AG20443 (cell line): ENCODE measurements at regions not wholly inside any gene's neighbourhood (a gene's known extent, or its start where the extent isn't known, plus 50 kb on each side); places are given as distances from the start of the nearest gene placed in this dataset.

ENCODE experiments used
- DNase-seq: peaks from one replicate; pipeline ENCODE4 v3.0.0; 2012; ENCODE audit warnings: low spot score, mixed read lengths

DNA sequence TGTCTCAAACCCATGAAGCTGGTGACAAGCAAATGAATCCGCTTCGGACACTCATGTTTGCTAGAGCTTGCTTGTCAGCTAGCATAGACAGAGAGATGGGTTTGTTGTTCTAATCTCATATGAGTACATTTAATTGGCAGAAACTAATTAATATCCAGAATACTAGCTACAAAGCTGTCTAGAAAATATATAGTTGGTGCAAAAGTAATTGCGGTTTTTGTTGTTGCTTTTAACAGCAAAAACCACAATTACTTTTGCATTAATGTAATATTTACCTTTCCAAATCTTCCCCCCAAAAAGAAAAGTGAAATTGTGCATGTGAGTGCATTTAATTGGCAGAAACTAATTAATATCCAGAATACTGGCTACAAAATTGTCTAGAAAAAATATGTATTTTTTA is 1115.2 kb downstream of the TDRD15 start:
- no peak for DNase-seq

DNA sequence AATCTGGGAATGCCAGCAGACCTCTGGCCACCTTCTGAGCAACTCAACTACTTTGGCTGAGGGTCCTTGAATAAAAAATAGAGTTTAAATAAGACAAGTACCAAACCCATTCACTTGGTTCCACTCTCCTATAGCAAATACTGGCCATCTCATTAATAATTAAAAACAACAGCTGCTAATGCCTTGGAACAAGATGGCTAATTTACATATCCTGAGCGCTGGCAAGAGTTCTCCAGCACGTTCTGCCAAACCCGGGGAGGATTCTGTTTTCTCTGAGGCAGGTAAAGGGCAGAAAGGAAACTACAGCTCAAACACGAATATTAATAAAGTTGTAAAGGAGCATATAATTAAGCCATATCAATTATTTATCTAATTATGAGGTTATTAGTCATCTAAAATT is 1123.7 kb downstream of the TDRD15 start:
- DNase-seq, result no peak

DNA sequence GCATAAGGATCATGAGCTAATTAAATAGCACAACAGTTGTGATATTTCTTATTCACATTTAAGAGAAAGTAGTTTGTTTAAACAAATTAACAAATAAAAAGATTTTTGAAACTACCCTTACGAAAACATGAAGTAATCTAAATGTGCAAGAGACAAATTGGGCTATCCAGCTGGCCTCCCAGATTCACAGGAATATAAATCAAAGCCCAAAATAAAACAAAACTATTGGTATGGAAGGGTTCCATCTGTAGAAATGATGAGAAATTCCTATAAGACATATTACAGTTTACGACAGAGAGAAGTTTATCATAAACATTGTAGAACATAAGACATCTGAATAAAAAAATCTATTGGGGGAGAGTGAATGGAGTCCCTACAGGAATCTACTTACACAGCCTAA is 1125.1 kb downstream of the TDRD15 start:
- DNase-seq, result no peak

DNA sequence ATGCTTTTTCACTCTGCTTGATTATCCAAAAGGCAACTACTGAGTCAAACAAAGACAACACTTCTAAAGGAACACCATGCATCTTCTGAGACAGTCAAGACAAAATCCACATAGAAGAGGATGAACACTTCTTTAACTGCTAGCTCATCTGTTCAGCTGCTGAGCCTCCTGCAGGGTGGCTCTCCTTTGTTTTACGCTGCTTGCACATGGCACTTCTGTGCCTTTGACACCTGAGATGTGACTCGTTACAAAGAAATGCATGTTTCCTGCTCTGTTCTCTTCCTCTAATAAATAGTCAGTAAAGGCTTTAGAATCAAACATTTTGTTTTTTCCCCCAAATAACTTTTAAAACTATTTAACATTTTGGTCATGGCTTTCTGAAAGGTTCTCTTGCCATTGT is 1129.4 kb downstream of the TDRD15 start:
- no peak for DNase-seq

DNA sequence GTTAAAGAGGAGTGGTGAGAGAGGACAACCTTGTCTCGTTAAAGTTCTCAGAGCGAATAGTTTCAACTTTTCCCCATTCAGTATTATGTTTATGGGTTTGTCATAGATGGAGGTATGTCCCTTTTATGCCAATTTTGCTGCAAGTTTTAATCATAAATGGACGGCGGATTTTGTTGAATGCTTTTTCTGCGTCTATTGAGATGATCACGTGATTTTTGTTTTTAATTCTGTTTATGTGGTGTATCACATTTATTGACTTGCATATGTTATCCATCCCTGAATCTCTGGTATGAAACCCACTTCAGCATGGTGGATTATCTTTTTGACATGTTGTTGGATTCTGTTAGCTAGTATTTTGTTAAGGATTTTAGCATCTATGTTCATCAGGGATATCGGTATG is 1123.8 kb upstream of the KLHL29 start:
- DNase-seq, result no peak

DNA sequence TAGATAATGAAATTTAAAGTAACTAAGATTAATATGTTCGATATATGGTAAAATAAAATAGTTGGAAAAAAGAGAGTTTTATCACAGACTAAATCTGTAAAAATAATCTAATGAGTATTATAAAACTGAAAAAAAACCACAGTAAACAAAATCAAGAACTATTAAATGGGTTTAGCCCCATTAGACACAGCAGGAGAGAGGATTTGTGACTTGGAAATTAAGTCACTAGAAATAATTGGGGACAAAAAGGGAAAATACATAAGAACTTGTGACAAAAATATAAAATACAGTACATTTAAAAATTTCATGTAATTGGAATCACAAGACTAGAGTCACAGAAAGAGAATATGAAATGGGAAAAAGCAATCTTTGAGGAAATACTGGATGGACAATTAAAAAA is 1114.6 kb upstream of the KLHL29 start:
- DNase-seq, result no peak

DNA sequence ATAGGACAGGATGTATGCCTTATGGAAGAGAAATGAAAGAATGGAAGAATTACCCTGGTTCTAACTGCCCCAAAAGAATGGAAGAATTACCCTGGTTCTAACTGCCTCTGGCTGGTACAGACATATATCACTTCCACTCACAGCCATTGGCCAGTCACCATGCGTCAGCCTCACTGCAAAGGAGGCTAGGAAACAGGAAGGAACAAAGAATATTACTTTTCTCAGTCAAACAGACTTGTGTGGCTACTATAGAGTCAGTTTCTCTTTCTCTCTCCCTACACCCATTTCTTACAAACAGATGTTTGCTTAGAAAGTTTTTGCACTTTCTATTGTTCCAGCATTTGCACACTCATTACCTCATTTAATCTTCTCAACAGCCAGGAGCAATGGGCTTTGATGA is 1111.1 kb upstream of the KLHL29 start:
- DNase-seq, result no peak

DNA sequence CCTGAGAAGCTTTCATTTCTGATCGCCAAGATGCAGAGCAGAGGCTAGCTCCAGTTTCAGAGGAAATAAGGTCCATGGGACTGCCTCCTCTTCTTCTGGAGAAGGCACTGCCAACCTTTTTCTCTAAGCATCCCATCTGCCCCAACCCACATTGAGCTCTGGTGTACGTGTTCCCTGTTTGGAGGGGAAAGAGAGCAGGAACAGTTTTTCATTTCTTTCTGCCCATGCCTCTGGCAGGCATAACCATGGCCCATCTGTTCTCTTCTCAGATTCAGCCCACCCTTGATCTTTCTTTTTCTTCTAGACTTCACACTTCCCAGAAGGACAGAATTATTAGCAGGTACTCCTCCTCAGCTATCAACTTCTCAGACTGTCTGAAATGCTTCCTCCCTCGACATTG is 1110.3 kb upstream of the KLHL29 start:
- no peak for DNase-seq

DNA sequence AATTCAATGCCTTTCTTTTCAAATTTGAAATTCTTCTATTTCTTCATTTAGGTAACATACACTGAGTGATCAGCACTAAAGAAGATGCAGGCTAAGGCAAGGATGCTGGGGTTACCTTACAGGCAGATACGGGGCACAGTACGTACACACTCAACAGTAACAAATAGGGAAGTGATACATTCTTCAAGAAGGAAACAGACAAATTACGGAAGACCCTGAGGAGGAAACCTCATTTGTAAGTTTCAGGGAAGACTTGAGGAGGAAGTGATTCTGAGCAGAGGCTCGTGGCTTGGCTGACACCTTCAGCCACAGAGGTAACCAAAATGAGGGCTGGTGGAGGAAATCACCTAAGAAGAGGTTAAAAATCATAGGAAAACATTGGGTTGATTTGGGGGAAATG is 1108.3 kb upstream of the KLHL29 start:
- no peak for DNase-seq

DNA sequence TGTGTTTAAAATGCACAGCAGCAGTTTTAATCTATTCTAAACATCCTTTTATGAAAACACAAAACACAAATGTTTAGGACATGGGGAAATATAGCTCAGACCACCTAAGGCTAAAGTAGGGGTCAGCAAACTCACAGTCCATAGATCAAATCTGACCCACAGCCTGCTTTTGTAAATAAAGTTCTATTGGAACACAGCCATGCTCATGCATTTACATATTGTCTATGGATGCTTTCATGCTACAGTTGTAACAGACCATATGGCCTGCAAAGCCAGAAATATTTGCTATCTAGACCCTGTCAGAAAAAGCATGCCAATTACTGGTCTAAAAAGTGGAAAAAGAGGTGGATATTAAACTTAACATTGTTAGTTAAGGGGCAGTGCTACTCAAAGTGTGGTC is 1105.4 kb upstream of the KLHL29 start:
- DNase-seq, result no peak

DNA sequence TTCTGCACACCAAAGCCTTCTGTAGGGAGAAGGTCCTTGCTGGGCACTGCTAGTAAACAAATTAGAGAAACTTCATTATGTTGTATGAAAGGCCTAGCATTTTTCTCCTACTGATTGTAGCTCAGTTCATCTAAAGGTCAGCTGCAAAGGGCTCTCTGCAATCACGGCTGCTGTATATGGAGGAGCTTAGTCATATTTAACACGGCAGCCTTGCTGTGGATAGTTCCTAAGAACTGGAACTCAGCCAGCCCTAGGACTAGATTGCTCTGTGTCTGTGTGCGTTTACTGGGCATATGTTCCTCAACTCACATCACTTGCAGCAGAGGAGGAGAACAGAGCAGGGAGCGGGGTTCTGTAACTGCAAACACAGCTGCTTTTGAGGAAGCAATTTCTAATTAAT is 1103.9 kb upstream of the KLHL29 start:
- DNase-seq, result no peak

DNA sequence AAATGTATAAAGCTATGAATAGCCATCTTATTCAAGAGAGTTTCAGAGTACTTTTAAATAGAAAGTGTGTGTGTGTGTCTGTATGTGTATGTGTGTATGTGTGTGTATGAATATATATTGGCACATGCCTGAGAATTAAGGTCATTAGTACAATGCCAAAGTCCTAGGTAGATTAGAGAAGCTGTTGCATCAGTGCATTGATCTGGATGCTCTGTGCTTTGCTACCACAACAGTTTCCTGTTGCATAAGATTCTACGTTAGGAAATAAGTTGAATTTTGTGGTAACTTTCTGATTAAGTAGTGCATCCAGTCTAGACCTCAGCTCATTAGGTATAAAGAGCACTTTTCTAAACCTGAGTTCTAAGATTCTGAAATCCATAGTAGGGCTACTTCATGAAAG is 1102.8 kb upstream of the KLHL29 start:
- no peak for DNase-seq

DNA sequence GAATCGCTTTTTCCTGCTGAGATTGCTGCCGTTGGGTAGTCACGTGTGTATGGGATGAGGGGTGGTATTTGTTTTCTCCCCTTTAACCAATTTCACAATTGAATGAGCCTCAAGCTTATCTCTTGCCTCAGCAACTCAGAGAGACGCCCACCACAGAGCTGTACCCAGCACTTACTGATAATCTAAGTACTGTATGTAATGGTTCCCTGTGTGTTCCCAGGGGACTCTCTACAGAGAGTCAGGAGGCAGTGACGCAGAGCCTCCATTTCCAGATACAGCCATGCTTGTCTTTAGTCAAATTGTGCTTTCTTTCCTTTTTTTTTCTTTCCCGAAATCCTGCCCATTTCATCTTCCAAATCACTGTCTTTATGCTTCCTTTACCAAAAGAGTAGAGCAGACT is 1102.1 kb upstream of the KLHL29 start:
- no peak for DNase-seq

DNA sequence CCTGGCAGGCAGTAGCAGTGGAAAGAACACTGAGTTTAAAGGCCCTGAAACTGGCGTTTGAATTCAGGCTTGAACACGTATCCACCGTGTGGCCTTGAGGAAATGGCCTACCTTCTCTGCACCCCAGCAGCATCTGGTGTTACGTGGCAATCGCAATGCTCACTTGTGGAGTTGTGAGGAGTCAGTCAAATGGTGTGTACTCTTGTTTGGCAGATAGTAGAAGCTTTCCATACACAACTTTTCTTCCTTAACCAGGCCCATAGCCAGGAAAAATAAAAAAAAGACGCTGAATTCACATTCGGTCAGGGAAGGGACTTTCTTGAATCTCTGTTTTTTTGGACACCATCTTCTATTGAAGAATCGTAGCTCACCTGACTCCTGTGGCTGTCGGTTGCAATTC is 1101.5 kb upstream of the KLHL29 start:
- DNase-seq, result no peak

DNA sequence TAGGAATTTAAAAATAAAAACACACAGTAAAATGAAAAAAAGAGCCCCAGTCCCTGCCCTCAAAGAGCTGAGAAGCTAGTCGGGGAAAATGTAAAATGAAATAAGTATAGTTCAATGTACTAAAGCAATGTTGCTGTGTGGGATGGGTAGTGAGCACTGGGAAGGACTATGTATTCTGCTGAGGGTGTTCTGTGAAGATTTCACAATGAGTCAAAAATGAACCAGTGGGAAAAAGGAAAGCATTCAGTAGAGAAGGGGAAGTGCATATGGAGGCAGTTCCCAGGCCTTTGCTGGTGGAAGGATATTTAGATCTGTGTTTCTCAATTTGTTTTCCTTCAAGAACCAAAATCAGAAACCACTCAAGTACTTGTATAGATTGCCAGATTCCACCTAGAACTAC is 1094.7 kb upstream of the KLHL29 start:
- no peak for DNase-seq

DNA sequence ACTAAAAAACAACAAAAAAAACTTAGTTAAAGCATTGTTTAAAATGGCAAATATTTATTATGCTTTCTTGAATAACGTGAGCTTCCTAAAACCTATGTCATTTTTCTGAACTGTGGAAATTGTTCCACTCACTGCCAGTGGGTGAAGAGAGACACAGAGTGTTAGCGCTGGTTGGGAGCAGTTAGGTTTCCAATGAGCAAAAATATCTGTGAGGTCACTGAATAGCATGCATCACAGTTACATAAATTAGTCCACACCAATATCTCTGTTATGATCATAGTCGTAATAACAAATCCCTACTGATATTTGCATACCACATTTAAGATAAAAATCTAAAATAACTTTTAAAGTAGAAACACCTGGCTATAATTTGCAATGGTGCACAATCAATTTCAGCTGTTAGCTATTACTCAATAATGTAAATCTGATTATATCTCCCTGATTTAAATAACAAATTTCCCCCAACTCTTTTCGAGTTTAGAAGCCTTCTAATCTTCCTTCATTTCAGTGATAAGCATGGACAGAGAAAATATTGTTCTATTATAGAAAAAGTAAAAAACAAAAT is 1094.0 kb upstream of the KLHL29 start:
- DNase-seq, result no peak

DNA sequence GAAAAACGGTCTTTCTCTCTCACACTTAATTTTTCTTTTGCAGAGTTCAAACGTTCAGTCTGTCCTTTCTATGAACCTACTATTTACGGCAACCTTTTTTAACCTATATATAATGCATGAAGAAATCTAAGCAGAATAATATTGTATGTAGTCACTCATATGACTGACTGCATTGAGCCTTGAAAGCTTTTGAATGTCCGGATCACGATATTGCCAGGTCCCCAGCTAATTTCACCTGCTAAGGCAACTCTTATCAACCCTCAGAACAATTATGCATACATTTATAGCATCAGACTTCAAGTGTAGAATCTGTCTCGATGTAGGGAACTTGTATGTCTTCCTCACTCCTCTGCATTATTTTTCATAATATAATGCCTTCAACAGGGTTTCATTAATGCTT is 1083.8 kb upstream of the KLHL29 start:
- DNase-seq, result no peak

DNA sequence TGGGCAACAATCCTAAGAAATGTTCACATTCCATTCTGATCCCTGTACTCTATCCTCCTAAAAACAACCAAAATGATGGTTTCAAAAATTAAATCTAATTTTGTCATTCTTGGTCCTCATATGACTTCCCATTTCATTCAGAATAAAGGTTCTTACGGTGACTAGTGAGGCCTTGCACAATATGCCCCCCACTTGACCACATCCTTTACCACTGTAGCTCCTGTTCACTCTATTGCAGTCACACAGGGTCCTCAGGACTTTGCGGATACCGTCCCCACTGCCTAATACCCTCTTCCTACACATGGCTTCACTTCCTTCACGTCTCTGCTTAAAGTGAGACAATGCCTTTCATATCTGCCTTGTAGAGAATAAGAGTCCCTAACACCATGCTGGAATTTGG is 1058.7 kb upstream of the KLHL29 start:
- no peak for DNase-seq

DNA sequence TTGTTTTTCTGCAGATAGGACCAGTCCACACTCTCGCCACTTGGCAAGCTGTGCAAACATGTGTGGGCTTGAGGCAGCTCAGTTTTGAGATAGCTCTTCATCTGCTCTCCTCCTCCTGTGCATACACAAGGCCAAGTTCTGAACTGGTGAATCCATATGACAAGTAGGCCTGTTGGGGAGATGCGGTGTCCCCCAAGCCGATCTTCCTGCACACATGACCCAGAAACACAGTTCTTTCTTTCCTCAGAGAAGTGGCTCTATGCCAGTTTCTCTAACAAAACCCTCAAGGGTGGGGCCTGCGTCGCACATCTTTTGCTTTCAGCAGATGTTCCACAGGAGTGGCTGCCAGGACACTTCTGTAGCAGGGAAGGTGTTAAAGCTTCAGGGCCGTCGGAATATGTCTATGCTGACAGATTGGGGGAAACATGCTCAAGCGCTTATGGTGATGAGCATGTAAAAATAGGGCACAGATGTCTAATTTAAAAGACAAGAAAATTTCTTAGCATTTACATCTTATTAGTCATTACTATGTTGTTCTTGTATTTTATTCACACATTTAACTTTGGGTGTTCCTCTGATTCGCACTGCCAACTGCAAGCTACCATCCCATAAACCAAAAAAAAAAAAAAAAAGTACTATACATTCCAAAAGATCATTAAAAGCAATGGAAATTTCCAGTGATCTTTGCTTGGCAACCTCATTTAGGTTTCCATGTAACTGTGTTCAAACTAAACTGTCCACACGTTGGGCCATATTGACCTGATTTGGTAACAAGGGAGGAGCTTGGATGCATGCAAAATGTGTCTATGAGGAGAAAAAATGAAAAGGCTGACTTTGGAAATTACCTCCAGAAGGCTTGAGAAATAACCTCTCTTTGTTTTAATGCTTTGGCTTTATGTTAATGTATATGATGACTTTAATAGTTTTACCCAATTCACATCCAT is 1055.5 kb upstream of the KLHL29 start:
- DNase-seq, result no peak

DNA sequence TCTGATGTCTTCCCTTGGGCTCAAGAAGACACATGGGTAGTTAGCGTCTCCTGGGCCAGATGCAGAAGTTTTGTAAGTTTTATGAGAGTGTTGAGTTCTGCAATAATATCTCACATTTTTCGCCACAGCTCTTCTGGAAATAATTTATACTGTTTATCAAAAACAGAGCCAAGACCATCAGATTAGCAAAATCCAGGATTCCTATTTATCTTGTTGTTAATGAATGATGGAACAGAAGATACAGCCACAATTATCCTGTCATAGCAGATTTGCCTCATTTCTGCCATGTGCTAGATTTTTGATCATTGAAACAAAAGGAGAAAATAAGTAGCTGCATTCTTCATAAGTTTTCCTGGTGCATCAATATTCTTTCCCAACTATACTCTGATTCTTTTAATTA is 1048.6 kb upstream of the KLHL29 start:
- DNase-seq, result no peak

DNA sequence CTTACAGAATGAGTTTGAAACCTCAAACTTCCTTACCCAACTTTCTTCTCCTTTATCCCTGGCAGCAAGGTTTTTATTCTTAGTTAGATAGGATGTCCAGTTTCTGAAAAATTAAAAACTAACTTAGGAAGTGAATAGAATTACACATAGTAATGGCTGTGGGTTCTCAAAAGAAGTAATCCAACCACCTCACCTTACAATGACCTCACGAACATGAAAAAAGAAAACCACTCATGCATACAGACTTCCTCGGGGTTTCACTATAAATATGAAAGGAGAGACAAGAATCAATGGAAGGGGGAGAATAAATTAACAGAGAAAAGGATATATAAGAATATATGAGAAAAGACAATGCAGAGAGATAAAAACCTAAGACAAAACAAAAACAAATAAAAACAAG is 1044.3 kb upstream of the KLHL29 start:
- DNase-seq, result no peak

DNA sequence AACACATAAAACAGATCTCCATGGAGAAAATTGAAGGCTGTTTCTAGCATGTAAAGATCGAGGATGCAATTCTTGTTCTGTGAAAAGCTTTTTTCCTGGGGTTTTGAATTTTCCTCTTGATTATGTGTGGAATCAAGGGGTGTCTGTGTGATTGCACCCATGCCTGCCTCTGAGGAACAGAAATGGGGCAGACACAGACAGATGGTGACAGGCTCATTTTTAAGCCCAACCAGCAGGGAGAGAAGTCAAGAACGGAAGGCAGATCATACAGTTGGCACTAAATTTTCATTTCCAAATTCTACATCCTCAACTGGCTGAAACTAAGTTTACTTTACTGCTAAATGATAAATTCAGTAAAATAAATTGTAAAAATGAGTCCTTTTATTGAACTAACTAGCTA is 1037.7 kb upstream of the KLHL29 start:
- no peak for DNase-seq

DNA sequence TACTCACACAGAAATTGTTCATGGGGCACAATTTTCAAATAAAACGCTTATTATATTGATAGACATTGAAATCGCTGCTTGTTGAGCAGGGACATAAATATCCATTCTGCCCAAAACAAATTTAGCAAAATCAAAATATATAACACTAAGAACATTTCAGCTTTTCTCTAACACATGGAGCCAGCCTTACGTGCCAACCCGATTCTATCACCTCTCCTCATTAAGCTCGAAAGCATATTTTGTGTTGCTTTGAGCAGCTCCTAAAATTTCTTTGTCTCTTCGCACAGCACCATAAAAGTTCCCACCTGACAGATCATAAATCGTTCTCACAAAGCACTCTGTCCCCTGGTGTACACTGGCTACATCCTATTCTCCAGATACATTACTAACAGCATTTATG is 1034.4 kb upstream of the KLHL29 start:
- no peak for DNase-seq
